SK-N-MC (cell line): ENCODE measurements at regions not wholly inside any gene's neighbourhood (a gene's known extent, or its start where the extent isn't known, plus 50 kb on each side); places are given as distances from the start of the nearest gene placed in this dataset.

Source experiments
- EZH2 ChIP-seq: fragments of 200-600 bp; sonication (generic); IDR thresholded peaks from one replicate; pipeline ENCODE4 v1.6.1; 2017; ENCODE audit warnings: antibody characterized with exemption
- FOXP2 ChIP-seq: optimal IDR thresholded peaks from 2 replicates; pipeline ENCODE3; 2011; ENCODE audit warnings: mild to moderate bottlenecking, moderate library complexity; ENCODE audit not compliant: insufficient read depth; ENCODE audit errors: extremely low read length, control extremely low read depth
- POLR2AphosphoS5 ChIP-seq: IDR thresholded peaks from 2 replicates; pipeline ENCODE4 v1.6.1; 2012; ENCODE audit warnings: mild to moderate bottlenecking, low read depth, low read length, borderline replicate concordance

DNA sequence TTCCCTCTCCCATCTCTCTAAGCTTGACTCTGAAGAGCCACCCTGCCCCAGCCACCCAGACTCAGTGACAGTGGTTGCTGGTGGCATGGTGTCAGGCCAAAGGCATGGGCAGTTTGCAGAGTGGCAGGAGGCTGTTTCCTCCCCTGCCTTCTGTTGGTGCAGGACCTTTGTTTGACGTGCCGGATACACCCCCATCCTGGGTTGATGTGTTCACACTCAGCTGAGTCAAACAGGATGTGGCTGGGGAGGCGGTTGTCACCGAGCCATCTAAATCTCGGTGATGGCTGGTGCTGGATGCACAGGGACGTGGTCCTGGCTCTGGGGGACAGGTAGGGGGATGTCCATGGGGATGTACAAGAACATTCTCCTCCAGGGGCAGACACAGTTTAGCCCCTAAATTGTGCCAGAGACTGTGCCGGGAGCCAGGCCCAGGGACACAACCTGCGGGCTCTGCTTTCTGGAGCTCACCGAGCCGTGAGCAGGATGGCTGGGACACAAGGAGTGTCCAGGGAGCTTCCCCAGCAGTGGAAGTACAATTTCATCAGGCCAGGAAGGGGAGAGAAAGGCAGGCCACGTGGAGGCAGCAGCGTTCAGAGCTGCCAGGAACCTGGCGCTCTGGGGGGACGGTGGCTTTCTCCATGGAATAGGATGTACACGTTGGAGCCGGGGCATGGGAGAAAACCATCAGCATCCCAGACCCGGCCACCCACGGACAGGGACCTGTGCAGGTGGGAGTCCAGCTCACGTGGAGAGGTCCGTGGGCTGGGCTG lies 264.2 kb downstream of the SEC14L1 start:
- TF ChIP-seq POLR2AphosphoS5 (no peak), EZH2 (no peak), FOXP2 (no peak)
